Left ventricle myocardium superior (tissue), 1 donor: ENCODE measurements at regions not wholly inside any gene's neighbourhood (a gene's known extent, or its start where the extent isn't known, plus 50 kb on each side); places are given as distances from the start of the nearest gene placed in this dataset.
A peak's percentile ranks its signal among the peaks of the same experiment; 100 is the strongest.
"Not testable (repeated sequence)": the region's sequence is repeated elsewhere in the genome, so short reads cannot be mapped to it uniquely, and the experiment has no call there.

Source experiments
- ATAC-seq: fragments of 200-7000 bp; cut with Tn5 transposase; one replicate; pipeline ENCODE4 v1.9.1; 2020; ENCODE audit warnings: mild to moderate bottlenecking, moderate library complexity
- DNase-seq: peaks from one replicate; pipeline ENCODE4 v3.0.0-alpha.2; 2020
- intact Hi-C: fragments of 100-400 bp; cut with micrococcal nuclease; formaldehyde crosslinking; loops from one replicate; pipeline ENCODE4 v1.11.0; 2022
- donor health status: DM: no; HTN: yes; CAD: no; lungs with severe emphysema.

GRCh38 chr12:59414051-59414450 lies 181.8 kb upstream of the SLC16A7 start:
- no peak for DNase-seq
- ATAC-seq = no peak
- intact Hi-C loops = no loop called here

- intact Hi-C loops = no loop called here
- ATAC-seq (no peak), DNase-seq (no peak)
Measured at GRCh38 chr12:59408431-59408830, 187.4 kb upstream of the SLC16A7 start.

- intact Hi-C loops = no loop called here
- DNase-seq (no peak), ATAC-seq (no peak)
Measured at GRCh38 chr12:59407799-59408198, 188.0 kb upstream of the SLC16A7 start.

- no peak for DNase-seq
- intact Hi-C loops = no loop called here
- ATAC-seq = no peak
Measured at GRCh38 chr12:59405992-59406391, 189.8 kb upstream of the SLC16A7 start.

- intact Hi-C loops = no loop called here
- DNase-seq (no peak), ATAC-seq (no peak)
Measured at GRCh38 chr12:59404109-59404650, 191.6 kb upstream of the SLC16A7 start.

GRCh38 chr12:59403259-59403932 lies 192.4 kb upstream of the SLC16A7 start:
- DNase-seq = no peak
- intact Hi-C loops = no loop called here

GRCh38 chr12:59401862-59402261 lies 194.0 kb upstream of the SLC16A7 start:
- ATAC-seq (no peak), DNase-seq (no peak)
- intact Hi-C loops = no loop called here

More at GRCh38 chr12:59403259-59403932, 192.4 kb upstream of the SLC16A7 start:
- ATAC-seq = peak; percentile 83

GRCh38 chr12:59398164-59398563 lies 197.7 kb upstream of the SLC16A7 start:
- no peak for DNase-seq

GRCh38 chr12:59396919-59397318 lies 198.9 kb upstream of the SLC16A7 start:
- ATAC-seq = no peak
- intact Hi-C loops = no loop called here
- DNase-seq = no peak

More at GRCh38 chr12:59398164-59398563, 197.7 kb upstream of the SLC16A7 start:
- ATAC-seq = no peak
- intact Hi-C loops = no loop called here

GRCh38 chr12:59396519-59396918 lies 199.3 kb upstream of the SLC16A7 start:
- intact Hi-C loops = no loop called here
- no peak for ATAC-seq
- DNase-seq = no peak

GRCh38 chr12:59395310-59395709 lies 200.5 kb upstream of the SLC16A7 start:
- ATAC-seq, intact Hi-C loops, DNase-seq: not testable (repeated sequence)

GRCh38 chr12:59393506-59393905 lies 202.3 kb upstream of the SLC16A7 start:
- ATAC-seq (no peak), DNase-seq (no peak)
- intact Hi-C loops = no loop called here

- intact Hi-C loops = no loop called here
- DNase-seq (no peak), ATAC-seq (no peak)
Measured at GRCh38 chr12:59389968-59390576, 205.8 kb upstream of the SLC16A7 start.

- no peak for ATAC-seq
- intact Hi-C loops = no loop called here
- DNase-seq = no peak
Measured at GRCh38 chr12:59388694-59389093, 207.1 kb upstream of the SLC16A7 start.

- intact Hi-C loops = no loop called here
- no peak for DNase-seq
- ATAC-seq = no peak
Measured at GRCh38 chr12:59388176-59388575, 207.7 kb upstream of the SLC16A7 start.

GRCh38 chr12:59386236-59386635 lies 209.6 kb upstream of the SLC16A7 start:
- intact Hi-C loops = no loop called here
- DNase-seq = no peak
- no peak for ATAC-seq

GRCh38 chr12:59383079-59383822 lies 212.6 kb upstream of the SLC16A7 start:
- ATAC-seq = no peak
- intact Hi-C loops = no loop called here
- no peak for DNase-seq

- intact Hi-C loops = no loop called here
- DNase-seq = no peak
- no peak for ATAC-seq
Measured at GRCh38 chr12:59382282-59383078, 213.3 kb upstream of the SLC16A7 start.

GRCh38 chr12:59381106-59381505 lies 214.7 kb upstream of the SLC16A7 start:
- DNase-seq = no peak
- ATAC-seq = no peak
- intact Hi-C loops = no loop called here
